EH (cell line): ENCODE measurements at regions not wholly inside any gene's neighbourhood (a gene's known extent, or its start where the extent isn't known, plus 50 kb on each side); places are given as distances from the start of the nearest gene placed in this dataset.

Source experiments
- DNase-seq: peaks from one replicate; pipeline ENCODE4 v3.0.0-alpha.2; 2015; ENCODE audit warnings: low read depth

GRCh38 chr4:18961879-18962278, 940.3 kb upstream of the LCORL start:
- DNase-seq, result no peak

DNA sequence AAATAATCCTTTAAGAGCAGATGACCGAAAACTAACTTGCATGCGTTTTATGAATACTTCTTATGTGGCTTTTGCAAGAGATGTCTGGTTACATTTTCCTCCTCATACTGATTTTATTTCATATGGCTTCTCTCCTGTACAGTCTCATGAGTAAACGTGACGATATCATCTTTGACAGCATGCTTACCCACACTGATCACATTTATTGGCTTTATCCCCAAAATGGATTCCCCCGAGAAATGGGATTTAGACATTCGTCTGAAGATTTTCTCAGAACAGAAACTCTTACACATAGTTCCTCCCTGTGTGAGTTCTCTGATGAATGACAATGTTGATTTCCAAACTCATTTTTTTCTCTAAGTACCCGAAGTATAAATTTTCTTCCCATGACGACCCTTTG, 939.7 kb upstream of the LCORL start:
- DNase-seq, result no peak

DNA sequence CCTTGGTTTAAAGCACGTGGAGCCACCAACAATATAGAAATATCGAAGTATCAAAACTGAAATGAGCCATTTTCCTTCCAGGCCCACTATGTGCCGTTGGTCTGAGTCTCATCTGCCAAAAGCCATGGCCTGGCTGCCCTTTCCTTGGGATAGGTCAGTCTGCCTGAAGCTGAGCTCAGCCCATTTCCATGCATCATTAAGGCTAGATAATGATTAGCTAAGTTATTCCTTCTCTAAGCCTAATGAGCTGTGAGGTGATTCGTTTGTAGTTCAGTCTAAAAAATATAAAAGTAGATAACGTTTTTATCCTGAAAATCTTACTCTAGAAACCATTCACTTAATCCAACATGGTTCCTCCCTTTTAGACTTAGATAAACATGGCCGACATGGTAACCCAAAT, 936.2 kb upstream of the LCORL start:
- no peak for DNase-seq

- DNase-seq, result no peak
Observed at GRCh38 chr4:18954538-18954937, 933.0 kb upstream of the LCORL start.

- no peak for DNase-seq
Observed at GRCh38 chr4:18953613-18954012, 932.1 kb upstream of the LCORL start.

- no peak for DNase-seq
Observed at GRCh38 chr4:18945464-18945863, 923.9 kb upstream of the LCORL start.

GRCh38 chr4:18942874-18943273, 921.3 kb upstream of the LCORL start:
- DNase-seq, result no peak

DNA sequence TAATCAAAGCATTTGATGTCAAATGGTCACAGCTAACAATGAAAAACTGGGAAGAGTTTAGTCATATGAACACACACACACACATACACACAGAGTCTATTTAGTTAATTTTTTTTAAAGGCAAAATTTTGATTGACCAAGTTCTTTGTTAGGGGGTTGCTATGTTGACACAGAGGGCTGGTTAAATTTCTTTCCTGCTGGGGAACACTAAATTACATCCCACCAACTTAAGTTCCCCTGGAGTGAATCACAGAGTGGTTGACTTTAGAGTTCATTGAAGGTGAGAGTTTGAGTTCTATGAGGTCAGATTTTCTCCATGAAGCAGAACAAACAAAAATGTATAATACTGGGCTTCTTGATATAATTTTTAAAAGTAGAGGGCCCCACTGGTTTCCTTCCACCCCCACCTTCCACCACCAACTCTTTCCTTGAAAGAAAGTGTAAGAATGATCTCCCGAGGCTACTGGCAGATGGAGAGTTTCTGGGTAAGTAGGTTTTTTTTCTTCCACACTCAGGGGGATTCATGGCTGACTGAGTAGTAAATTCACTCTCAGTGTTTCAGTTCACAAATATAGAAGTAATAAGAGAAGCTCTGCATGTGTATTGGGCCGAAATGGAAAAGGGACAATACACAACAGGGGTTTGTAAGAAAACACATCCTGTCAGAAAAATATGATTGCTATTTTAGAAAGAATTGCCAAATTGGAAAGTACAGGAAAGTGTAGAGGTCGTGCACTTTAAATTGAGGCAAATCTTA, 917.0 kb upstream of the LCORL start:
- no peak for DNase-seq

- no peak for DNase-seq
Observed at GRCh38 chr4:18937746-18938145, 916.2 kb upstream of the LCORL start.

GRCh38 chr4:18937080-18937479, 915.5 kb upstream of the LCORL start:
- no peak for DNase-seq

- DNase-seq, result no peak
Observed at GRCh38 chr4:18935659-18936345, 914.2 kb upstream of the LCORL start.

DNA sequence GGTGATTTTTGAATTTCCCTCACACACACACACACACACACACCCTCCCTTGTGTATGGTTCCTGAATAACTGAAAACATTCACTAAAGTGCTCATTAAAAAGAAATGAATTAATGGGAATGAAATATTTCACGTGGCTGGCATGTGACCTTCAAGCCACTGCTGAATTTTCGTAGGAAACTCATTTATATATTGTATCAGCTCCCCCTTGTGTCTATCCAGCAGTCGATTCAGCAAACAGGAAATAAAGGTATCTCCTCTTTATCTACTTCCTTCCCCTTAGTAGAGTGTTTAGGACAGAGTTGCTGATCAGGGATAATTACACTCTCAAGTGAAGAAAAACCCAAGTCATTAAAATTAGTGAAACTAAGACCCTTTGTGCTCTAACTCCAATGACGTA, 912.6 kb upstream of the LCORL start:
- peak; percentile 33 for DNase-seq

DNA sequence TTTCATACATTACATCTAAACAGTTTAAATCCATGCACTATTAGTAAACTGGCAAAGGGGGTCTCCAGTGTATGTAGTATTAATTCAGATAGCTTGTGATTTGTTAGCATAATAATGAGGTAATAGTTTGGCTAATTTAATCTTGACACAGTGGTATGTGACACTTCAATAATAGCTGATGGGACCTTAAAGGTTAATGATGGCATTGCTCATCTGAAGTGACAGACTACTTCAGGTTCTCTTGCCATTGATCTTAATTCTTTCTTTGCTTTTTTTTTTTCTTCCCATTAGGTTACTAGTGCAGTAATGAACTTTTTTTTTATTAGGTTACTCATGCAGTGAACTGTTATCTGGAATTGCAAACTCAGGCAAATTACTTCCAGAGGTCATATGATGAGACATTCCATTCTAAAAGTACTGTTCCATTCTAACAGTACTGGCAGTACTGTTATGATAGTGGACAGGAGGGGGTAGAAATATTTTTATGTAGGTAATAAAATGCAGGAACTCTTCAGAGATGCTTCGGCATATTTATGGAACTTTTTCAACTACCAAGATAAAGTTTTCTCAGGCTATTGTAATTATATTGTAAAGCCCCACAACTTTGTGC, 911.3 kb upstream of the LCORL start:
- DNase-seq, result peak; percentile 1

GRCh38 chr4:18931643-18932377, 910.3 kb upstream of the LCORL start:
- DNase-seq, result no peak

DNA sequence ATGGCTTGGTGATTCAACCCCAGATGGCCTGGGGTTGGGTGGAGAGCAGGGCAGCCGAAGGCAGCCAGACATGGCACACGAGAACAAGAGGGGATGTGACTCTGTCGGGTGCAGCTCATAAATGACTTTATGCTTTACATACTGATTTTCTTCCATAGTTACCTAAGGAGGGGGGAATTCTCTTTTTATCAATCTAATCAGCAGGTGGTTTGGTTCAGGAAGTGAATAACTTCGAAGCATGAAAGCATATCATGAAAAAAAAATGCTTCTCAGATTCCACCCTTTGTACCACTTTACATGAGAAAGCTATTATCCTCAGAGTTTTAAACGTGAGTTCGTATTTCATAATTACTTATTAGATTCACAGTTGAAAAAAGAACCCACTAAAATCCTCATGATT, 908.9 kb upstream of the LCORL start:
- no peak for DNase-seq

GRCh38 chr4:18923496-18924161, 902.1 kb upstream of the LCORL start:
- no peak for DNase-seq

GRCh38 chr4:18917689-18918088, 896.1 kb upstream of the LCORL start:
- peak; percentile 65 for DNase-seq

GRCh38 chr4:18914182-18914581, 892.6 kb upstream of the LCORL start:
- DNase-seq, result peak; percentile 7

GRCh38 chr4:18894928-18895327, 873.4 kb upstream of the LCORL start:
- no peak for DNase-seq

- peak; percentile 87 for DNase-seq
Observed at GRCh38 chr4:18882468-18882867, 860.9 kb upstream of the LCORL start.

- no peak for DNase-seq
Observed at GRCh38 chr4:18881556-18881955, 860.0 kb upstream of the LCORL start.

GRCh38 chr4:18880871-18881270, 859.3 kb upstream of the LCORL start:
- no peak for DNase-seq
